ENCODE measurements at regions not wholly inside any gene's neighbourhood (a gene's known extent, or its start where the extent isn't known, plus 50 kb on each side); places are given as distances from the start of the nearest gene placed in this dataset.

GRCh38 chr7:76149847-76150691 lies 51.6 kb upstream of the SRRM3 start:
- no peak for FAIRE-seq

Data from endometrium (tissue), 2 donors.